GM19467 (cell line): ENCODE measurements at regions not wholly inside any gene's neighbourhood (a gene's known extent, or its start where the extent isn't known, plus 50 kb on each side); places are given as distances from the start of the nearest gene placed in this dataset.
"Not testable (repeated sequence)": the region's sequence is repeated elsewhere in the genome, so short reads cannot be mapped to it uniquely, and the experiment has no call there.

Source experiments
- ATAC-seq: cut with Tn5 transposase; IDR thresholded peaks from one replicate; pipeline ENCODE4 v1.9.1; 2021; ENCODE audit warnings: mild to moderate bottlenecking, moderate library complexity; ENCODE audit not compliant: unreplicated experiment

GRCh38 chr1:200284236-200284635 is 125.6 kb downstream of the ZNF281 start:
- not testable (repeated sequence) for ATAC-seq

DNA sequence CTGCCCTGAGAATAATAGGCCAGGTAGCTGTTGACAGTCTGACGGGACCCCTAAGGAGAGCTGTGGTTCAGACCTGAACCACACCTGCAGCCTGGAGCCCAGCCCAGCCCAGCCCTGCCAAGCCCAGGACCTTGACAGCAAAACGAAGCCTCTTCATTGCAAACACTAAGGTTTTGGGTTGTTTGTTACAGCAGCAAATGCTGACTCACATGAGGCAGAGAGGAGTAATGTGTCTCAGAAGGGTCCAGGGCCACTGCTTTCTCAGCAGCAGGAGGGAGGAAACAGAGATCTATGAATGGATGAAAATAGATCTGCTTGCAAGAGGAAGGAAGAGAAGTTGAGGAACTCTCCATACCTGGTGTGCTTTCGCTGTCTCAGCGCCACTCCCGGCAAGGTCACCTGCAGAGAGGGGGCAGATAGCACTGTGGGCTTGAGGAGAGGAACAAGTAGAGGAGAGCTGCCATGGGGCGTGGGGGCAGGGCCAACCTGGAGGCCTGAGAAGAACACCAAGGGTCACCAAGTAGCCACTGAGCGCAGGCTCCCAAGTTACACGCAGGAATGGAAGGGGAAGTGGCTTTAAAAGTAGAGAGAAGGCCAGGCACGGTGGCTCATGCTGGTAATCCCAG is 127.2 kb downstream of the ZNF281 start:
- no peak for ATAC-seq

DNA sequence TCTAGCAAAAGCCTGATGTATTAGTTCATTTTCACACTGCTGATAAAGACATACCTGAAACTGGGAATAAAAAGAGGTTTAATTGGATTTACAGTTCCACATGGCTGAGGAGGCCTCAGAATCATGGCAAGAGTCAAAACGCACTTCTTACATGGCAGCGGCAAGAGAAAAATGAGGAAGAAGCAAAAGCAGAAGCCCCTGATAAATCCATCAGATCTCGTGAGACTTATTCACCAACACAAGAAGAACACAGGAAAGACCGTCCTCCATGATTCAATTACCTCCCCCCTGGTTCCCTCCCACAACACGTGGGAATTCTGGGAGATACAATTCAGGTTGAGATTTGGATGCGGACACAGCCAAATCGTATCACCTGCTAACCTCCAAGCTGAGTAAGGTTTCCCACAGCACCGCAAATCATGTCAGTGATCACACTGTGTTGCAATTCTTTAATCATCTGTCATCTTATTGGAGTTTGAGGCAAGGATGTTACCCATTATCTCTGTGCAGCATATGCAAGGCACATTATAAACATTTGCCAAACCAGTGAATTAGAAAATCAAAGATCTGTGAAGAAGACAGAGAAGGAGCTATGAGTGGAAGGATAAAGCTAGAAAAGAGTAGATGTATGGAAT is 128.5 kb downstream of the ZNF281 start:
- no peak for ATAC-seq

DNA sequence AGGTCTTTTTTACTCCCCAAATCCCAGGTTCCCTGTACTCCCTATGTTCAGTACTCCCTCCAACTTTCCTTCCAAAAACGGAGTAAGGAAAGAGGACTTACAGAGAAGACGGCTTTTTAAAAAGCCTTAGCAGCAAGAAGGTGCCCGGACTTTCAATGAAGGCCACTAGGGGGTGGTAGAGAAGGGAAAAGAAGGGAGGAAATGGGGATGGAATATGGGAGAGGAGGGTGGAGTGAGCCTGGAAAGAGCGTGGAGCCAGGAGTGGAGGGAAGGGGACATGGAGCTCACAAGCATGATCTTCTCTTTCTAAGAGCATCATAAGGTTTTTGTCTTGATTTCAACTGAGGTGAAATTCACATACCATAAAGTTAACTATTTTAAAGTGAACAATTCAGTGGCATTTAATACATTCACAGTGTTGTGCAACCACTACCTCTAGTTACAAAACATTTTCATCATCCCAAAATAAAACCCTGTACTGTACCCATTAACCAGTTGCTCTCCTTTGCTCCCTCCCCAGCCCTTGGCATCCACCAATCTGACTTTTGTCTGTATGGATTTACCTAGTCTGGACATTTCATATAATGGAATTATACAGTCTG is 129.9 kb downstream of the ZNF281 start:
- no peak for ATAC-seq

GRCh38 chr1:200275816-200276453 is 133.9 kb downstream of the ZNF281 start:
- ATAC-seq, result no peak

- ATAC-seq, result no peak
These were observed 134.4 kb downstream of the ZNF281 start for GRCh38 chr1:200275415-200275814.

- ATAC-seq, result no peak
These were observed 135.7 kb downstream of the ZNF281 start for GRCh38 chr1:200274116-200274515.

- no peak for ATAC-seq
These were observed 137.3 kb downstream of the ZNF281 start for GRCh38 chr1:200272481-200273068.

DNA sequence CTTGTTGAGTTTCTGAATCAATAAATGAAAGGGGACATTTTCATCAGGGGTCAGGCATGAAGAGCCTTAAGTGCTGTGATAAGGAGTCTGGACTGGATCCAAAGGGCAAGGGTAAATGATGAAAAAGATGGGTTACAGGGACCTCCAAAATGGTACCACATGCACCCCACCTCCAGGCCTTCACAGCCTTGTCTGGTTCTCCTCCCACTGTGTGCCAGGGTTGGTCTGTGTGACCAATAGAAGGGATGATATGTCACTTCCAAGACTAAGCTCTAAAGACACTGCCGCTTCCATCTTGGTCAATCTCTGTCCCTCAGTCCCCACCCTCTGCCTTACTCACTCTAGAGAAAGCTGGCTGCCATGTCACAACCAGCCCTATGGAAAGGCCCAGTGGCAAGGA is 140.6 kb downstream of the ZNF281 start:
- no peak for ATAC-seq

- ATAC-seq, result no peak
These were observed 141.9 kb downstream of the ZNF281 start for GRCh38 chr1:200267937-200268336.

- no peak for ATAC-seq
These were observed 142.4 kb downstream of the ZNF281 start for GRCh38 chr1:200267458-200267857.

- no peak for ATAC-seq
These were observed 143.0 kb downstream of the ZNF281 start for GRCh38 chr1:200266871-200267270.

DNA sequence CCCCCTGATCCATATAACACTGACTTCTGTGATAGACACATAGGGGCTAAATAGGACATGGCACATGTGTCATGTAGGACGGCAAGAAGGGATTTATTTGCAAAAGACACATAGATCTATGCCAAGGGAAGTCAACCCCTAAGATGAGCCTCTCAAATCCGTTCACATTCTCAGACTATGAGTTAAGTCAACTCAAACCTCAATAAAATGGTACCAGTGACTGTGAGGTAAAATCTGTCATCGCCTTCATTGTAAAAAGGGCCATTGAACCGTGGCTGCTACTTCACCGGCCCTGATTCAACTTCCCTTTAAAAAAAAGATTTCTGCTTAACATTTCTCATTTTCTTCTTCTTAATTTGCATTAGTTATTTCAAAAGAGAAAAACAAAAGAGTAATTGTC is 144.0 kb downstream of the ZNF281 start:
- no peak for ATAC-seq

DNA sequence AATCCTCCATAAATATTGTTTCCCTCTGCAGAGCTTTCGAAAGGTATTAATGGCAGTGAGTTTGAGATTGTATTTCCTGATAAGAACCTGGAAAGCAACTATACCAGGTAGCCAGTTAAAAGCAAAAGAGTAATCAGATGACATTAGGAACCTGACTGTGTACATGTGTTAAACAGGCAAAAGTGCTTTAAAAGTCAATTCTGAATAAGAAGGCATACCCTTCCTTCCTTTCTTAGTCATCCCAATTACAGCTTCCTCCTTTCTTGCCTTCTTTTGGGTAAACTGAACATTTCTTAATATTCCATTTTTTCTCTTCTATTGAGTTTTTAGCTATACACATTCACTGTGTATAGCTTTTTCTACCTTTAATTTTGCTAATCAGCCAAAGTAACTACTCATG is 144.7 kb downstream of the ZNF281 start:
- ATAC-seq, result no peak

GRCh38 chr1:200263203-200263602 is 146.6 kb downstream of the ZNF281 start:
- ATAC-seq, result no peak

DNA sequence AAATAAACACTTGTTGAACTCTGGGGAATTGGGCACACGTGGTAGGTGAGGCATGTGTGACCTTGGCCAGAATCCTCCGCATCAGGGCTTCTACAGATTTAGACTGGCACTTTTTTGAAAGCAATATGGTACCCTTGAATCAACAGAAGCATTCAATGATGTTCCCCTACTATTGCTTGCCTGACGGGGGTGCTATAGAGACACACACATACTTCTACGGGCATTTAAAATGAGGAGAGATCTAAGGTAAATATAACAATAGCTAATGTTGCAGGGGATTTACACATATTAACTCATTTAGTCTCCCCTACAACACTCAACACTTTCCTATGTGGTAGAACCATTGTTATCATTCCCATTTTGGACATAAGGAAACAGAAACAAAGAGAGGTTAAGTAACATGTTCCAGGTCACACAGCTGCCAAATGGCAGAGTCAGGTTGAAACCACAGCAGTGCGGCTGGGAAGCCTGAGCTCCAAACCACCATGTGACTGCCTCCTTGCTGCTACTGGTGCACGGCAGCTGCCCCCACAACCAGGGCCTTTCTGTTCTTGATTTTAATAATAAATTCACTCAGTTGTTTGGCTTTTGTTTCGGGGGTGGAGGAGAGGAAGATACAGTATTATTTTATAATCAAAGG is 147.4 kb downstream of the ZNF281 start:
- peak; percentile 56 for ATAC-seq

- no peak for ATAC-seq
These were observed 149.1 kb downstream of the ZNF281 start for GRCh38 chr1:200260597-200261335.

DNA sequence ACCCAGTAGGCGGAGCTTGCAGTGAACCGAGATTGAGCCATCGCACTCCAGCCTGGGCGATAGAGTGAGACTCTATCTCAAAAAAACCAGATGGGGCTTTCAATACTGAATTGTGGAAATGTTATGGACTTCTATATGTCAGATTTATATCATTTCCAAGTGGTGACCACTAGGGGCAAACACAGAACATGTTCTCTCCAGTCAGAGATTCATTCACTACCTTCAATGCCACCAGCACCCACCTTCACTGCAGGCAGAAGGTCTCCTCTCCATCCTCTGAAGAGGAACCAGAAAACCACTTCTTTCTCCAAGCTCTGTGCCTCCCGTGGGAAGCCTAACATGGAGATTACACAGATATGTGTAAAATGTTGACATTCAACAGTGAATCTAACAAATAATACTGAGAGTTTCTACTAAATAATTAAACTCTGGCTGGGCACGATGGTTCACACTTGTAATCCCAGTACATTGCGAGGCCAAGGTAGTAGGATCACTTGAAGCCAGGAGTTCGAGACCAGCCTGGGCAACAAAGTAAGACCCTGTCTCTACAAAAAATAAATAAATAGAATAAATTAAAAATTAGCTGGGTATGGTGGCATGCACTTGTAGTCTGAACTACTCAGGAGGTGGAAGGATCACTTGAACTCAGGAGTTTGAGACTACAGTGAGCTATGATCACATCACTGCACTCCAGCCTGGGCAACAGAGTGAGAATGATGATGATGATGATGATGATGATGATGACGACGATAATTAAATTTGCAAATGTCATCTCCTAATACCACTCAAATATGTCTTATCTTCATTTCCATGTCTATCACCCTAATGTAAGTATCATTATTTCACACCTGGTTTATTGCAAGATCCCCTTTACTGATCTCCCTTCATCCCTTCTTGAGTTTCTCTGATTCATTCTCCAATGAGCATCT is 151.1 kb downstream of the ZNF281 start:
- ATAC-seq, result no peak

DNA sequence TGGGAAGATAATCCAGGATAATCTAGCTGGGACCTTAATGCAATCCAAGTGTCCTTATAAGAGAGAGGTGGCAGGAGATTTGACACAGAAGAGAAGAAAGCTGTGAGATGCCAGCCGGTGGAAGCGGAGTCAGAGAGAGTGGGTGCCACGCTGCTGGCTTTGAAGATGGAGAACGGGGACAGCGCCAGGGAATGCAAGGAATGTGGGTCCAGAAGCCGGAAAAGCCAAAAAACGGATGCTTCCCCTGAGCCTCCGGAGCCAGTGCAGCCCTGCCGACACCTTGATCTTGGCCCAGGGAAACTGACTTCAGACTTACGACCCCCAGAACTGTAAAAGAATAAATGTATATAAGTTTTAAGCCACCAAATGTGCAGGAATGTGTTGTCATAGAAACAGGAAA is 152.6 kb downstream of the ZNF281 start:
- no peak for ATAC-seq
